GM21619 (cell line): ENCODE measurements at regions not wholly inside any gene's neighbourhood (a gene's known extent, or its start where the extent isn't known, plus 50 kb on each side); places are given as distances from the start of the nearest gene placed in this dataset.

ENCODE experiments used
- ATAC-seq: cut with Tn5 transposase; IDR thresholded peaks from one replicate; pipeline ENCODE4 v1.9.1; 2021; ENCODE audit not compliant: unreplicated experiment

- ATAC-seq, result no peak
Observed at GRCh38 chr6:22925920-22926789, 356.8 kb downstream of the HDGFL1 start.

GRCh38 chr6:22926790-22927354, 357.5 kb downstream of the HDGFL1 start:
- no peak for ATAC-seq

- no peak for ATAC-seq
Observed at GRCh38 chr6:22928775-22929174, 359.4 kb downstream of the HDGFL1 start.

- no peak for ATAC-seq
Observed at GRCh38 chr6:22929311-22929985, 360.1 kb downstream of the HDGFL1 start.

- ATAC-seq, result no peak
Observed at GRCh38 chr6:22940581-22941290, 371.4 kb downstream of the HDGFL1 start.

GRCh38 chr6:22942403-22942802, 373.0 kb downstream of the HDGFL1 start:
- ATAC-seq, result no peak

DNA sequence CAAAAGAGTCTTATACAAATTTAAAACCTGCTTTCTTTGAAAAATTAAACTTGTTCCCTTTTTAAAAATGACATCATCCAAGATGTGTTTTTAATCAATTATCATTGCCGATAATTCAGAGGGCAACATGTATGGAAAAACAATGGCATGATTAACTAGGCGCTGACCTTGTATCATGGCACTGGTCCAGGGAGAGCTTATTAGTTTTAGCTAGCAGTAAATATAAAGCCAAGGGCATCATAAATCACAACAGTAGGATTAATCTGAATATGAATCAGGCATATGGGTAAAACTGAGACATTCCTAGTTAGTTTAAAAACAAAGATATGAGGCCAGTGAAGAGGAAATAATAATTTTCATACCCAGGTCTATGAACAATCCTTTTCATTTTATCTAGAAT, 374.0 kb downstream of the HDGFL1 start:
- ATAC-seq, result no peak

- ATAC-seq, result no peak
Observed at GRCh38 chr6:22949967-22950366, 380.6 kb downstream of the HDGFL1 start.

- no peak for ATAC-seq
Observed at GRCh38 chr6:22952097-22952496, 382.7 kb downstream of the HDGFL1 start.

- peak; percentile 72 for ATAC-seq
Observed at GRCh38 chr6:22954749-22955385, 385.5 kb downstream of the HDGFL1 start.

- no peak for ATAC-seq
Observed at GRCh38 chr6:22956029-22956681, 386.8 kb downstream of the HDGFL1 start.

GRCh38 chr6:22958677-22959076, 389.3 kb downstream of the HDGFL1 start:
- no peak for ATAC-seq

DNA sequence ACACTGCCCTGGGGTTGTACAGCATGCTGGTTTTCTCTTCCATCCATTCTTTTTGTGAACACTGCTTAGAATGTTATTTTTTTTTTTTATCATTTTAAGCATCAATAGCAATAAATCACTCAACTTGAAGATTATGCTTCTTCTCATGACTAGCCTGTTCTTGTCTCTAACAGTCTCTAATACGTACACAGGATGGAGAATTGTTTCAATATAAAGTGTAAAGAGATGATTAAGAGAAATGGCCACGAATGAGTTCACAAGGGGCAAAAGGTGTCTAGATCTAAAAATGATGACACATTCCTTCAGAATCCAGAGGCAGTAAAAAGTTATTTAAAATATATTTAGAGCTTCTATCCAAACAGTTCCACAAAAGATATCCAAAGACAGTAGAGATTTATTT, 390.2 kb downstream of the HDGFL1 start:
- ATAC-seq, result no peak

GRCh38 chr6:22964334-22964733, 395.0 kb downstream of the HDGFL1 start:
- ATAC-seq, result no peak

DNA sequence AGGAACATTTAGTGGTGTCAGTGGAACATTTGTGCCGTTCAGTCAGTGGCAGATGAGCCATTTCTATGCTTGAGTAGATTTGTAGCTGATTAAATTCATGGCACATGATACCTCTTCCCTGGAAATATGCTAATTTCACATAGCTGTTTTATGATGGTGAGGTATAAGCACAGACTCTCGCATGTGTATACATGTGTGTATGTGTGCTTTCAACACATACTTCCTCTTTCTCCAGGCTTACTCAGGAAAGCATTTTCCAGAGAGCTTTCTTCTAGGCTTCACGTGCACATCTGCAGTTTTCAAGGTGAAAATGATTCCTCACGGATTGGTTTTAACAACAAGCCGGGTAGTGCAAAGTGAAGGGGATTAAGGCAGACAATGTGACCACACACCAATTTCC, 396.5 kb downstream of the HDGFL1 start:
- no peak for ATAC-seq

GRCh38 chr6:22966691-22967422, 397.5 kb downstream of the HDGFL1 start:
- ATAC-seq, result no peak

GRCh38 chr6:22970004-22970403, 400.6 kb downstream of the HDGFL1 start:
- no peak for ATAC-seq

- ATAC-seq, result no peak
Observed at GRCh38 chr6:22972771-22973170, 403.4 kb downstream of the HDGFL1 start.

DNA sequence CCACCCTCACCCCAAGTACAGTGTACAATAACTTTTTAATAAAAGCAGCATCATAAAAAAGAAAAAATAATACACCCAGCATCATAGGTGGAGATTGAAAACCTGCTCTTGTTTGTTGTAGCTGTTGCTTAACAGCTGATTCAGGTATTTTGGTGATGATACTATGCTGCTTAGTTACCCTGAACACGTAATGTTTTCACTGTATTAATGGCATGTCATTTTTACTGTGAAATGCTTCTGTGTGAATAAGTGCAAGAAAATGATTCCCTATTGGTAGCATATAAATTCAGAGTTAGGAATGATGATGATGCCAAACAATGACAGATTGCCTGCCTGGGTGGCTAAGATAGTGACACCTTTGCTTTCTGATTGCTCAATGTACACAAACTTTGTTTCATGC, 405.7 kb downstream of the HDGFL1 start:
- ATAC-seq, result no peak

DNA sequence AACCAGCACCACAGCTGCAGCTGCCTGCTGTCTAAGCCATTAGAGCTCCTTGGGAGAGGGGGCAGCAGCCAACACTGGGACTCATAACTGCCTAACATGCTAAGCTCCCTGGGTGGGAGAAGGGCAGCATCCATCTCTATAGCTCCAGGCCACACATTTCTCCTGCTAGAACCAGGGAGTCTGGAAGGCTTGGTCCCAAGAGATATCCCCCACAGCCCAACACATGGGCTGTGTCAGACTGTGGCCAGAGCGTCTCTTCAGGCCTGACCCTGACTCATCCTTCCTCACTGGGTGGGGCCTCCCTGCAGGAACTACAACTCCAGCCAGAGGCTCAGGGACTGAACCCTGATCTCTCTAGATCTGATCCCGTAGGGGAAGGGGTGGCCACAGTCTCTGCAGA, 411.1 kb downstream of the HDGFL1 start:
- ATAC-seq, result no peak
